Brain microvascular endothelial cell (primary cell): ENCODE measurements at regions not wholly inside any gene's neighbourhood (a gene's known extent, or its start where the extent isn't known, plus 50 kb on each side); places are given as distances from the start of the nearest gene placed in this dataset.

Experiments used
- DNase-seq: peaks from one replicate; pipeline ENCODE4 v3.0.0-alpha.2; 2020
- H3K27ac ChIP-seq: fragments of 250-450 bp; sonication (Bioruptor Pico); 2 replicates; pipeline ENCODE4 v1.5.1; 2020; ENCODE audit warnings: mild to moderate bottlenecking, moderate library complexity
- H3K27me3 ChIP-seq: fragments of 250-450 bp; sonication (Bioruptor Pico); replicated peaks from 2 replicates; pipeline ENCODE4 v1.5.1; 2020; ENCODE audit warnings: mild to moderate bottlenecking
- H3K36me3 ChIP-seq: fragments of 250-450 bp; sonication (Bioruptor Pico); replicated peaks from 2 replicates; pipeline ENCODE4 v1.5.1; 2020; ENCODE audit warnings: mild to moderate bottlenecking
- H3K4me3 ChIP-seq: 2 replicates; pipeline ENCODE4 v1.5.1; 2011; ENCODE audit warnings: low read depth, mild to moderate bottlenecking, control low read depth, low read length, moderate library complexity
- CTCF ChIP-seq: IDR thresholded peaks from 2 replicates; pipeline ENCODE4 v1.5.1; 2011; ENCODE audit warnings: low read depth, mild to moderate bottlenecking, moderate library complexity, low read length, control low read depth, inconsistent platforms; ENCODE audit errors: missing control alignments
- in situ Hi-C: cut with HindIII; loops from 2 replicates; pipeline ENCODE4 v1.10.0; 2017; ENCODE audit warnings: low sequenced_read_pairs, low pct_ligation_motif_present

DNA sequence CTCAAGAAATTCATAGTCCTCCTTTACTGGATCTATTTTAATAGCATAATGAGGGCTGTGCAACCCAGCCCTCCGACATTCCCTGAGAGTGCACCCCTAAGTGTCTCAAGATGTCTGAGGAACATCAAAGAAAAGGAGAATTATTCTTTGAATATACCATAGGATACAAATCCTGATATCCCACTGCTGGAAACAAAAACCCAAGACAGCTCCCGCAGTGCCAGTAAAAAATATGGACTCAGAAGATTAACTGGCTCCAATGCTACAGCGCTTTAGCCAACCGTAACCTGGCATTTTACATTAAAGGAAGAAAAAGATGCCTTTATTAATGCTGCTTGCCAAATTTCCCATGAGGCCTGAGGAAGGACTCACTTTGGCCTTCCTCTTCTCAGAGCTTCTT lies 168.4 kb downstream of the TTC32 start:
- H3K27me3 ChIP-seq: no peaks in the 10 kb centered on the region
- no peak for DNase-seq
- no peak overlapping the region for H3K4me3 ChIP-seq
- no peak overlapping the region for H3K27ac ChIP-seq
- in situ Hi-C loops: no loop called here
- TF ChIP-seq CTCF: no peak
- no peaks in the 10 kb centered on the region for H3K36me3 ChIP-seq

DNA sequence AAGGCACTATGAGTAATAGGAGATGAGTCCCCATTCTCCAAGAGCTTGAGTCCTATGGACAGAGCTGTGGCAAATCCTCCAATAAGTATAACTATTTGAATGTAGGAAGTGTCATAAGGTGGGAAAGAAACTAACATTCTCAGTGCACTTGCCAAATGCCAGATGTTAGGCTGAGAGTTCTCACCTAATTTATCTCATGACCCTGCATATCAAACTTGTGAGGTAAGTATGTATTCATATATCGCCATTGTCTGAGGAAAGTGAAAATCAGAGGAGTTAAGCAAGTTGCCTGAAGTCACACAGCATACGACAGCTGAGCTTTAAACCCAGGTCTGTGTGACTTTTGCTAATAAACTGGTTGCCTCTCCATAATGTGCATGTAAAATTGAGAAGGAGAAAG lies 169.5 kb downstream of the TTC32 start:
- no peak overlapping the region for H3K27ac ChIP-seq
- TF ChIP-seq CTCF: no peak
- in situ Hi-C loops: no loop called here
- no peaks in the 10 kb centered on the region for H3K27me3 ChIP-seq
- H3K36me3 ChIP-seq: no peaks in the 10 kb centered on the region
- H3K4me3 ChIP-seq: no peak overlapping the region
- no peak for DNase-seq

GRCh38 chr2:19731515-19731914 lies 170.3 kb downstream of the TTC32 start:
- H3K4me3 ChIP-seq: no peak overlapping the region
- H3K36me3 ChIP-seq: no peaks in the 10 kb centered on the region
- H3K27ac ChIP-seq: no peak overlapping the region
- DNase-seq: no peak
- H3K27me3 ChIP-seq: no peaks in the 10 kb centered on the region
- no peak for TF ChIP-seq CTCF
- in situ Hi-C loops: no loop called here

DNA sequence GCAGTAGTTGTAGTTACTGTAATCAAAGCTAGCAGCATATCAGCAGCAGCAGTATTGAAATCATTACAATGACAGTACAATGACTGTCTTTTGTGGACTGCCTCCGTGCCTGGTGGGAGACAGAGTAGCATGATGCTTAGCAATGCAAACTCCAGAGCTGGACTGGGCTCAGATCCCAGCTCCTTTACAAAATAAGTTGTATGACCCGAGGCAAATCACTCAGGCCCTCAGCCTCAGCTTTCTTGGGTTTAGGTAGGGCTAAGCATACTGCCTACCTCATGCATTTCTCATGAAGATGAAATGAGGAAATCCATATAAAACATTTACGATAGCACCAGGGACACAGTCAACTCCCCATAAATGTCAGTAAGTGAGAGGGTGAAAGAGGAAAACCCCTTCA lies 170.7 kb downstream of the TTC32 start:
- DNase-seq: no peak
- H3K27me3 ChIP-seq: no peaks in the 10 kb centered on the region
- H3K27ac ChIP-seq: no peak overlapping the region
- TF ChIP-seq CTCF: no peak
- in situ Hi-C loops: no loop called here
- H3K36me3 ChIP-seq: no peaks in the 10 kb centered on the region
- no peak overlapping the region for H3K4me3 ChIP-seq

DNA sequence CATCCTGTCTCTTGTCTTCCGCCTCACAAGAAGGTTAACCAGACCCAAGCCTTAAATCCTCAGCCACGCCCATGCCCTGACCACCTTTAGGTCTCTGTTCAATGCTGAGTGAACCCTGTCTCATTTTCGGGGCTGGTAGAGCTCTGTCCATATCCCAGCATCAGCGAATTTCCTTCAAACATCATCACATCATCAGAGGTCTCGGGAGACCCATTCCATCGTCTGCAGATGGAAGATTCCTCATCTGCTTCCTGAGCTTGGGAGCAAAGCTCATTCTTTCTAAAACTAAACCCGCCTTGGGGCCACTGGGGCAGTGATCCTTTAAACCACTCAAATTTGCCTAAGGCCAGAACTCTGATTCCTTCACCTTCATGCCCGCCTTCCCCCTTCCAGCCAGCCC lies 173.7 kb downstream of the TTC32 start:
- no peaks in the 10 kb centered on the region for H3K27me3 ChIP-seq
- TF ChIP-seq CTCF: no peak
- no peaks in the 10 kb centered on the region for H3K36me3 ChIP-seq
- no peak overlapping the region for H3K4me3 ChIP-seq
- in situ Hi-C loops: no loop called here
- H3K27ac ChIP-seq: no peak overlapping the region
- DNase-seq: no peak

GRCh38 chr2:19725392-19725791 lies 176.4 kb downstream of the TTC32 start:
- Histone ChIP-seq H3K27me3 (no peaks in the 10 kb centered on the region), H3K4me3 (no peak overlapping the region), H3K27ac (no peak overlapping the region), H3K36me3 (no peaks in the 10 kb centered on the region)
- TF ChIP-seq CTCF: no peak
- no peak for DNase-seq
- in situ Hi-C loops: no loop called here
